ENCODE measurements at regions not wholly inside any gene's neighbourhood (a gene's known extent, or its start where the extent isn't known, plus 50 kb on each side); places are given as distances from the start of the nearest gene placed in this dataset.

- TF ChIP-seq TAF1 (conservative IDR thresholded peaks at IDR 0.05), result no peak
- TF ChIP-seq MAX (IDR thresholded peaks at IDR 0.05), result no peak
- TF ChIP-seq JUND (IDR thresholded peaks at IDR 0.05), result no peak
- no peak for TF ChIP-seq CTCF (IDR thresholded peaks at IDR 0.05; ENCODE audit: low read depth, low read length, missing input control)
- TF ChIP-seq YY1 (IDR thresholded peaks at IDR 0.05), result no peak
- no peak for TF ChIP-seq FOXA1 (IDR thresholded peaks at IDR 0.05)
- no peak for TF ChIP-seq ZBTB33 (IDR thresholded peaks at IDR 0.05)
- TF ChIP-seq RXRA (IDR thresholded peaks at IDR 0.05), result no peak
- TF ChIP-seq GABPA (IDR thresholded peaks at IDR 0.05 in 1 of 2, conservative IDR thresholded peaks at IDR 0.05 in 1 of 2), result no peak
- no peak for TF ChIP-seq EGR1 (IDR thresholded peaks at IDR 0.05; ENCODE audit: low read depth in 2 of 2)
- no peak for TF ChIP-seq REST (IDR thresholded peaks at IDR 0.05)
- TF ChIP-seq ATF3 (IDR thresholded peaks at IDR 0.05), result no peak
- TF ChIP-seq SP1 (IDR thresholded peaks at IDR 0.05), result no peak
These were observed 168.6 kb downstream of the CARTPT start for GRCh38 chr5:71887680-71888079.
